ENCODE measurements at regions not wholly inside any gene's neighbourhood (a gene's known extent, or its start where the extent isn't known, plus 50 kb on each side); places are given as distances from the start of the nearest gene placed in this dataset.

- TF ChIP-seq POLR2A (IDR thresholded peaks at IDR 0.05; ENCODE audit: low read depth, low read length) (no peak), MAFK (IDR thresholded peaks at IDR 0.05; ENCODE audit: low read depth, low read length) (no peak), CHD1 (IDR thresholded peaks at IDR 0.05; ENCODE audit: low read depth, low read length) (no peak), RAD21 (IDR thresholded peaks at IDR 0.05; ENCODE audit: low read length) (no peak), MAZ (IDR thresholded peaks at IDR 0.05; ENCODE audit: borderline replicate concordance, low read depth, low read length) (no peak), FOS (IDR thresholded peaks at IDR 0.05; ENCODE audit: low read depth, low read length) (no peak), CEBPB (IDR thresholded peaks at IDR 0.05; ENCODE audit: low read depth, low read length) (no peak), RCOR1 (IDR thresholded peaks at IDR 0.05; ENCODE audit: insufficient replicate concordance, low read length) (no peak), RFX5 (IDR thresholded peaks at IDR 0.05; ENCODE audit: low read depth, low read length) (no peak), USF2 (IDR thresholded peaks at IDR 0.05; ENCODE audit: low read depth, low read length) (no peak), SMC3 (IDR thresholded peaks at IDR 0.05; ENCODE audit: low read depth, low read length) (no peak)
- TF ChIP-seq, protein P1, sequence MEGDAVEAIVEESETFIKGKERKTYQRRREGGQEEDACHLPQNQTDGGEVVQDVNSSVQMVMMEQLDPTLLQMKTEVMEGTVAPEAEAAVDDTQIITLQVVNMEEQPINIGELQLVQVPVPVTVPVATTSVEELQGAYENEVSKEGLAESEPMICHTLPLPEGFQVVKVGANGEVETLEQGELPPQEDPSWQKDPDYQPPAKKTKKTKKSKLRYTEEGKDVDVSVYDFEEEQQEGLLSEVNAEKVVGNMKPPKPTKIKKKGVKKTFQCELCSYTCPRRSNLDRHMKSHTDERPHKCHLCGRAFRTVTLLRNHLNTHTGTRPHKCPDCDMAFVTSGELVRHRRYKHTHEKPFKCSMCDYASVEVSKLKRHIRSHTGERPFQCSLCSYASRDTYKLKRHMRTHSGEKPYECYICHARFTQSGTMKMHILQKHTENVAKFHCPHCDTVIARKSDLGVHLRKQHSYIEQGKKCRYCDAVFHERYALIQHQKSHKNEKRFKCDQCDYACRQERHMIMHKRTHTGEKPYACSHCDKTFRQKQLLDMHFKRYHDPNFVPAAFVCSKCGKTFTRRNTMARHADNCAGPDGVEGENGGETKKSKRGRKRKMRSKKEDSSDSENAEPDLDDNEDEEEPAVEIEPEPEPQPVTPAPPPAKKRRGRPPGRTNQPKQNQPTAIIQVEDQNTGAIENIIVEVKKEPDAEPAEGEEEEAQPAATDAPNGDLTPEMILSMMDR (conservative IDR thresholded peaks at IDR 0.05; ENCODE audit: low read depth, low read length) = no peak
- TF ChIP-seq, protein P2, sequence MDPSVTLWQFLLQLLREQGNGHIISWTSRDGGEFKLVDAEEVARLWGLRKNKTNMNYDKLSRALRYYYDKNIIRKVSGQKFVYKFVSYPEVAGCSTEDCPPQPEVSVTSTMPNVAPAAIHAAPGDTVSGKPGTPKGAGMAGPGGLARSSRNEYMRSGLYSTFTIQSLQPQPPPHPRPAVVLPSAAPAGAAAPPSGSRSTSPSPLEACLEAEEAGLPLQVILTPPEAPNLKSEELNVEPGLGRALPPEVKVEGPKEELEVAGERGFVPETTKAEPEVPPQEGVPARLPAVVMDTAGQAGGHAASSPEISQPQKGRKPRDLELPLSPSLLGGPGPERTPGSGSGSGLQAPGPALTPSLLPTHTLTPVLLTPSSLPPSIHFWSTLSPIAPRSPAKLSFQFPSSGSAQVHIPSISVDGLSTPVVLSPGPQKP (IDR thresholded peaks at IDR 0.05; ENCODE audit: borderline replicate concordance, low read depth, low read length) = no peak
Observed at GRCh38 chr4:11724731-11725130, 296.0 kb upstream of the HS3ST1 start.
